Stimulated activated CD4-positive, alpha-beta T cell treated with anti-CD3 and anti-CD28 coated beads, Interleukin-1b, Interleukin-23, amount 100 ng/mL, for 1 hour (primary cell): ENCODE measurements at regions not wholly inside any gene's neighbourhood (a gene's known extent, or its start where the extent isn't known, plus 50 kb on each side); places are given as distances from the start of the nearest gene placed in this dataset.
"Not testable (repeated sequence)": the region's sequence is repeated elsewhere in the genome, so short reads cannot be mapped to it uniquely, and the experiment has no call there.

Experiments used
- DNase-seq, 2 donors: peaks; one replicate each; pipeline ENCODE4 v3.0.0-alpha.2; 2020; ENCODE audit warnings: low read depth in 2 of 2

GRCh38 chr15:39501366-39502081 lies 79.4 kb upstream of the THBS1 start:
- DNase-seq = no peak

GRCh38 chr15:39502082-39502447 lies 78.8 kb upstream of the THBS1 start:
- DNase-seq = no peak

- DNase-seq = no peak
These were observed 78.2 kb upstream of the THBS1 start for GRCh38 chr15:39502611-39503195.

GRCh38 chr15:39503526-39503925 lies 77.4 kb upstream of the THBS1 start:
- no peak for DNase-seq

- DNase-seq = no peak
These were observed 76.1 kb upstream of the THBS1 start for GRCh38 chr15:39504808-39505207.

- no peak for DNase-seq
These were observed 74.7 kb upstream of the THBS1 start for GRCh38 chr15:39506146-39506545.

- no peak for DNase-seq
These were observed 72.3 kb upstream of the THBS1 start for GRCh38 chr15:39508536-39508935.

GRCh38 chr15:39510001-39510701 lies 70.7 kb upstream of the THBS1 start:
- DNase-seq = no peak

- DNase-seq = no peak
These were observed 69.6 kb upstream of the THBS1 start for GRCh38 chr15:39511000-39511915.

- DNase-seq = no peak
These were observed 69.0 kb upstream of the THBS1 start for GRCh38 chr15:39511916-39512260.

- no peak for DNase-seq
These were observed 68.2 kb upstream of the THBS1 start for GRCh38 chr15:39512643-39513042.

GRCh38 chr15:39513936-39514335 lies 66.9 kb upstream of the THBS1 start:
- no peak for DNase-seq

GRCh38 chr15:39514933-39515332 lies 65.9 kb upstream of the THBS1 start:
- DNase-seq = no peak

- DNase-seq = no peak
These were observed 65.1 kb upstream of the THBS1 start for GRCh38 chr15:39515765-39516164.

GRCh38 chr15:39517122-39517855 lies 63.6 kb upstream of the THBS1 start:
- no peak for DNase-seq

- DNase-seq = not testable (repeated sequence)
These were observed 56.9 kb upstream of the THBS1 start for GRCh38 chr15:39523968-39524367.

GRCh38 chr15:39529457-39529856 lies 51.4 kb upstream of the THBS1 start:
- DNase-seq = no peak

- DNase-seq = no peak
These were observed 50.2 kb upstream of the THBS1 start for GRCh38 chr15:39530480-39531342.
